GM06990 (cell line): ENCODE measurements at regions not wholly inside any gene's neighbourhood (a gene's known extent, or its start where the extent isn't known, plus 50 kb on each side); places are given as distances from the start of the nearest gene placed in this dataset.

Experiments used
- DNase-seq: peaks from one replicate; pipeline ENCODE4 v3.0.0-alpha.2; 2011; ENCODE audit not compliant: insufficient read length; ENCODE audit errors: extremely low read depth
- H3K27me3 ChIP-seq: replicated peaks from 2 replicates; pipeline ENCODE4 v1.6.0; 2011; ENCODE audit warnings: low read length; ENCODE audit not compliant: control insufficient read depth, insufficient read depth
- H3K36me3 ChIP-seq: 2 replicates; pipeline ENCODE4 v1.5.1; 2011; ENCODE audit warnings: low read length; ENCODE audit not compliant: control insufficient read depth, insufficient read depth
- H3K4me3 ChIP-seq: replicated peaks from 2 replicates; pipeline ENCODE4 v1.5.1; 2011; ENCODE audit warnings: low read depth, mild to moderate bottlenecking, control low read depth, low read length
- CTCF ChIP-seq: IDR thresholded peaks from 2 replicates; pipeline ENCODE4 v1.5.1; 2011; ENCODE audit warnings: low read length, control low read depth, mild to moderate bottlenecking, inconsistent platforms; ENCODE audit not compliant: insufficient read depth, poor library complexity, severe bottlenecking

- no peaks in the 10 kb centered on the region; the same call in none of the 2 replicates for H3K27me3 ChIP-seq
- H3K4me3 ChIP-seq: no peak overlapping the region
- H3K36me3 ChIP-seq: no peaks in the 10 kb centered on the region
- TF ChIP-seq CTCF: no peak
- no peak for DNase-seq
Measured at GRCh38 chr17:34709158-34709754, 129.9 kb downstream of the TMEM132E start.

- Histone ChIP-seq H3K4me3 (no peak overlapping the region), H3K36me3 (no peaks in the 10 kb centered on the region), H3K27me3 (no peaks in the 10 kb centered on the region; the same call in none of the 2 replicates)
- no peak for TF ChIP-seq CTCF
- no peak for DNase-seq
Measured at GRCh38 chr17:34706029-34706428, 126.6 kb downstream of the TMEM132E start.

GRCh38 chr17:34703533-34703932 is 124.2 kb downstream of the TMEM132E start:
- Histone ChIP-seq H3K4me3 (no peak overlapping the region), H3K27me3 (no peaks in the 10 kb centered on the region), H3K36me3 (no peaks in the 10 kb centered on the region)
- DNase-seq: no peak
- TF ChIP-seq CTCF: no peak

- Histone ChIP-seq H3K36me3 (no peaks in the 10 kb centered on the region), H3K4me3 (no peak overlapping the region), H3K27me3 (no peaks in the 10 kb centered on the region)
- DNase-seq: no peak
- no peak for TF ChIP-seq CTCF
Measured at GRCh38 chr17:34699181-34699580, 119.8 kb downstream of the TMEM132E start.

- no peak for TF ChIP-seq CTCF
- Histone ChIP-seq H3K27me3 (no peaks in the 10 kb centered on the region; the same call in 1 of the 2 replicates), H3K4me3 (no peak overlapping the region), H3K36me3 (no peaks in the 10 kb centered on the region)
- DNase-seq: no peak
Measured at GRCh38 chr17:34692920-34693319, 113.5 kb downstream of the TMEM132E start.
